HG03439 (cell line): ENCODE measurements at regions not wholly inside any gene's neighbourhood (a gene's known extent, or its start where the extent isn't known, plus 50 kb on each side); places are given as distances from the start of the nearest gene placed in this dataset.

Source experiments
- ATAC-seq: cut with Tn5 transposase; IDR thresholded peaks from one replicate; pipeline ENCODE4 v1.9.1; 2021; ENCODE audit warnings: mild to moderate bottlenecking, moderate library complexity; ENCODE audit not compliant: unreplicated experiment

DNA sequence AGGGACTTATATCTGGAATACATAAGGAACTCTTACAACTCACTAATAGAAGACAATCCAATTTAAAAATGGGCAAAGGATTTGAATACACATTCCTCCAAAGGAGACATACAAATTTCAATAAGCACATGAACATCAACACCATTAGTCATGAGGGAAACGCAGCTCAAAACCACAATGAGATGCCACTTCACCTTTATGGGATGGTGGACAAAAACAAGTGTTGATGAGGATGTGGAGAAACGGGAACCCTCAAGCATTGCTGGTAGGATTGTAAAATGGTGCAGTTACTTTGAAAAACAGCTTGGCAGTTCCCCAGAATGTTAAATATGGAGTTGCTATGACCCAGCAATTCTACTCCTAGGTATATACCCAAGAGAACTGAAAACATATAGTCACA lies 72.7 kb upstream of the IER5L start:
- no peak for ATAC-seq

DNA sequence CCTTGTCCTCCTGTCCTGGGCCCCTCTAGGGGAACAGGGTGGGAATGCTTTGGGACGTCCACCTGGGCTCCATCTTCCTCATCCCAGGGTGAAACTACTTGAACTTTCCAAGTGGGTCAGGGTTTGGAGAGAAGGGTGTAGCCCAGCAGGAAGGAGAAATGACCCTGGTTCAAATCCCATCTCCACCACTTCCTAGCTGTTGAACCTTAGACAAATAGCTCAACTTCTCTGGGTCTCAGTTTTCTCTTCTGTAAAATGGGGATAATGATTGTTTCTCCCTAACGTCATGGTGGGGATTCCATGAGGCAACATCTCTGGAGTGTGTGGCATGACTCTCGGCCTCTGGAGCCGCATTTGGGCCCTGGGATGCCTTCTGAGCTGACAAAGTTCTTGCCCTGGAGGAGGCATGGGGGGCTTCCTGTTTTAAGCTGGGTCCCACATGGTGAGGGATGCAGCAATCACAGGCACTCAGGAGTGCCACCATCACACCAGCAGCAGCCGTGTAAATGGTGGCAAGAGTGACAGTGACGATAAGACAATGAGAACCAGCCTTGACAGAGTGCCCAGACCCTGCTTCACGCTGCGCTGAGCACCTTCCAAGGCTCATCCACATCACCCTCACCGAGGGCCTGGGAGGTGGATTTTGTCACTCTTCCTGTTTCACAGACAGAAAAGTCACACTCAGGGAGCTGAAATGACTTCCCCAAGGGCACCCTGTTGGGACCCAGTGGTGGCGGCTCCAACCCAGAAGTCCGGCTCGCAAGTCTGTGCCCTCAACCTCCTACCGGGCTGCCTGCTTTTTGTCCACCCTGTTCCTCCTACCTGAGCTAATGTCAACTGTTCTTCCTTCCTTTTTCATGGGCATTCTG lies 69.5 kb upstream of the IER5L start:
- no peak for ATAC-seq

- ATAC-seq = no peak
Measured at GRCh38 chr9:129245276-129245675, 67.2 kb upstream of the IER5L start.

DNA sequence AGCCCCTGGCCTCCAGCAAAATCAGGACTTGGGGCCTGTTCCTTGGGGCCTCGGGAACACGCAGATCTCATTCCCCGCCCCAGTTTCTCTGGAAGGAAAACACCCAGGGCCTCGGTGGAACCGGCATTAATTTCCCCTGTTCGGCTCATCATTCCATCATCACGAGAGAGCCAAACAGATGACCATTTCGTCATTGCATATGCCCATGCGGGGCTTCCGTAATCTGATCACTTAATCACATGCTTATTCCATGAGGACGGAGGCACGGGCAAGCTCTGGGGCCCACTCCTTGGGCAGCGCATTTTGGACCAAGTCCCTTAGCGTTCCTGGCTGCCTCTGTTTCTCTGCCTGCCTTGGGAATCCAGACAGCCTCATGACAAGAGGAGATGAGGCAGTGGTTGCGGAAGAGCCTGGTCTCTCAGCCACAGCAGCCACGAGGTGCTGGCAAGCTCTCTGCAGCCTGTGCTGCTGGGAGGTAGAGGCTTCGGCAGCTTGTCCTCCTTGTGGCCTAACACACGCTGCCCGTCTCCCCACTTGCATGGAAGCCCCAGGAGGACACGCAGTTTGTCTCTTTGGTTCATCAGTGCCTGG lies 65.0 kb upstream of the IER5L start:
- no peak for ATAC-seq

DNA sequence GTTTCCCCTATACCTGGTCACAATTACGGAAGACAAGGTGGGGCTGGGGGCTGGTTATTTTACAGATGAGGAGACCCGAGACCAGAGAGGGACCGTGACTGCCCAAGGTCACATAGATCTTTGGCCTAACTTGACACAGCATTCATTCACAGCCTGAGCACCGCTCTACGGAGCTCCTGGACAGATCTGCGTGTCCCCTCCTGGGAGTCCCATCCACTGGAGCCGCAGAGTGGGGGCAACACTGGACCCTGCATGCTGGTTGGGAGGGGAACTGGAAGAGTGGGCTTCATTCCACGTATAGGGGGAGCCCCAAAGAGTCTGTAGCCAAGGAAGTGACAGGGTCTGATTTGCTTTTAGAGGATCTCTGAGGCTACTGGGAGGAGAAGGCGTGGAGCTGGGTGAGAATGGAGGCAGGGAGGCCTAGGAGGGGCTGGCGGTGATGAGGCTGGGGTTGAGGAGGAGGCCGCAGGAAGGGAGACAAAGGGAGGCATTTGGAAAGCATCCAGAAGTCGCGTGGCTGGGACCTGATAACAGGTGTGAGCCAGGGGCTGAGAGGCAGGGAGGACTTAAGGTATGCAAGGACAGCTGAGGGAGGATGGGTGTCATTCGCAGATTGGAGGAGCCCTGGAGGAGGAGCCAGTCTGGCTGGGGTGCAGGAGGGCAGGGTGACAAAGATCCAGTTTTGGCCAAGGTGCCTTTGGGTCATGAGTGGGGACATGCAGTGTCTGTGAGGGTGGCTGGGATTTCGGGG lies 64.3 kb upstream of the IER5L start:
- no peak for ATAC-seq

DNA sequence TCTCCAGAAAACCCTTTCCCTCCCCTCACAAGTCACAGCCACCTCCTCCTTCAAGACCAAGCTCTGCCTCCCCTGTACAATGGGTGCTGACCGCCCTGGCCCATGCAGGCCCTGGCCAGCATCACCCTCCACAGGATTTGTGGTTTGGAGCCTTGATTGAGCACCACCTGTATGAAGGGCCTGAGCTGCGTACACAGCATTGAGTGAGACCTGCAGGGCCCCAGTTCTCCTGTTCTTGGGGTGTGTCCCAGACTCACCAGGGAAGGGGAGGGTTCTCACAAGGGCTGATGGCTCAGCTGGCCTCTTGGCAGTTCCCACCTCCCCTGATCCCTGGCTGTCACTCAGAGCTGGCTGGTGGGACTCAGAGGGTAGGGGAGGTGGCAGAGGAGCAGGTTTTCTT lies 63.7 kb upstream of the IER5L start:
- ATAC-seq = no peak

DNA sequence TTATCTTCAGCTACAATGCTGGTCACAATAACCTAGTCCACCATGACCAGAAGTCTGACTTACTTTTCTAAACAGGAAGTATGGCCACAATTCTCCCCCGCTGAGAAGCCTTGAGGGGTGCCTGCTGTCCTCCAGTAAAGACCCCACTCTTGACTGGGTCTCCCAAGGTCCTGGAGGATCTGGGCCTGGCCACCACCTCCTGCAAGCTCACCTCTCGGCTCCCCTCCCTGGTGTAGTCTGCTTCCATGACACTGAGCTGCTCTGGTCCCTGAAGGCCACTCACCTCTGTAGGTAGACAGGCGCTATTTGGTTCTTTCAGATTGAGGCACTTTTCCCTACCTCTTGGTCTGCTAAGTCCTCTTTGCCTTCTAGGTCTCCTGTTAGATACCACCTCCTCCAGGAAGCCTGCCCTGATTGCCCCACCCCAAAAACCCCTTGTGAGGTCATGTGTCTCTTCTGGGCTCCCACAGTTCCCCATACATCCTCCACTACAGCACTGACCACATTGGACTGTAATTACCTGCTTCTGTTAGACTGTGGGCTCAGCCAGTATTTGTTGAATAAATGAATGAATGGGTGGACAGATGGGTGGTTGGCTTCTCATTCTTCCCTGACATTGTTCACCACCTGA lies 62.6 kb upstream of the IER5L start:
- ATAC-seq = no peak

GRCh38 chr9:129239946-129240490 lies 62.0 kb upstream of the IER5L start:
- no peak for ATAC-seq

DNA sequence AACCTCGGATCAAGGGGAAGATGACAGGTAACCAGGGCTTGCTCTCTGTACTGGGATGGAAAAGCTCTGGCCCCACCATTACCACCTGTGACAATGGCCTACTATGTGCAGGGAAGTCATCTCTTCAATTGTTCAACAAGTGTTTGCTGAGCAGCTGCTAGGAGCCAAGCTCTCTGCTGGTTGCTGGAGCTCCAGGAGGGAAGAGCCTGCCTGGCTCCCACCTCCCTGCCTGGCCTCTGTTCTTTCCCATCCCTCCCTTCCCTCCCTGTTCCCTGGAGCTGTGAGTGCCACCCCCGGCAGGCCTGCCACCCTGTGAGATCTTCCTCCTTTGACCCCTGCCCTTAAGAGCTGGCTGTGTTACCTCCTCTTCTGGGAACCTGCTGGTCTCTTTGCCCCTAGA lies 59.7 kb upstream of the IER5L start:
- no peak for ATAC-seq

GRCh38 chr9:129237164-129237611 lies 59.1 kb upstream of the IER5L start:
- ATAC-seq = no peak

GRCh38 chr9:129236441-129237145 lies 58.5 kb upstream of the IER5L start:
- no peak for ATAC-seq

DNA sequence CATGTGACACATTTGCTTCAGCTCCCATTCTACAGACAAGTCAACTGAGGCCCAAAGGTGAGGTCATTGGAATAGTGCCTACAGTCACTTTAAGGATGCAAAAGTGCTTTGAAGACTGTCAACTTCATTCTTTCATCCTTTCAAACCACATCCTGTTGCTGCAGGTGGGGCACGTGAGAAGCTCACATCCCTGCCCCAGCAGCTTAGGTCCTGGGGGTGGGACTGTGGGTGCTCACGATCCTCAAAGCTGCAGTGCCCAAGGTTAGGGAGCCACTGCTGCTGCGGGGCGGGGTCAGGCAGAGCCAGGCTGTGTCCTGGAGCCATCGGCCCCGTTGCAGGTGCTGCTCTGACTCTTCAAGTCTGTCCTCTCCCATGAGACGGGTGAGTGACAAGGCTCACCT lies 57.9 kb upstream of the IER5L start:
- no peak for ATAC-seq

DNA sequence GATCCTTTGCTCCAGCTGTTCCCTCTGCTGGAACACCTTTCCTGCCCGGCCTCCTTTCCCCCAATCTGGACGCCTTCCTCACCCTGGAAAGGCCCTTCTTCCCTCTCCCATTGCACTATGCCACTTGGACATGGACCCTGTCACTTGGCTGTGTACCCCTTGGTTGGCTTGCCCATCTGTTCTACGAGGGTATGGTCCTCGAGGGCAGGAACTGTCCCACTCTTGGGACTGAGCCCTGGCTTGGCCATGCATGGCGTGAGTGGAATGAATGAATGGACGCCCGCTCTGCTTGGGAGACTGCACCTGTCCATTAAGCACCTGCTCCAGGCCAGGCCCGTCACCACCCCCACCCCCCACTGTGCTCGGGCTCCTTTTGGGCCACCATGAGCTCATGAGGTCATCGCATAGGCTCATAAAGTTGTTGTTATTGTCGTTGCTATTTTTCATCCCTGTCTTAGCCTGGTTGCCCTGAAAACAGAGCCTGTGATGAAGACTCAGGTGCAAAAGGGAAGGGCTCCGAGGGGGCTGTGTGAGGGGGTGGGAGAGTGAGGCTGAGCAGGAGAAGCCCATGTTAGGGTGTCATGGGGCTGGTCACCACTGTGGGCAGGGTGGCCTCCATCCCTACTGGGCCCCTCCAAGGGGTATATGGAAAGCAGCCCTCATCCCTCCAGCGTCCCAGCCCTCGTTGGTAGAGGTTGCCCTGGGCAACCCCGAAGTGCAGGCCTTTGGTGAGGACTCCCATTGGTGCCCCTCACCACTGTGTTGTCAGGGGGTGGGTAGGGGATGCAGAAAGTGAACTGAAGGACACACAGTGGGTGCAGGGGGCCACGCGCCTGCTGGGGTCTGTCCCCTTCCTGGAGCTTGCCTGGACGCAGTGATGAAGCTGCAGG lies 57.2 kb upstream of the IER5L start:
- no peak for ATAC-seq

GRCh38 chr9:129234491-129234890 lies 56.4 kb upstream of the IER5L start:
- ATAC-seq = no peak

- no peak for ATAC-seq
Measured at GRCh38 chr9:129232839-129233591, 55.0 kb upstream of the IER5L start.

GRCh38 chr9:129231759-129232158 lies 53.7 kb upstream of the IER5L start:
- no peak for ATAC-seq

DNA sequence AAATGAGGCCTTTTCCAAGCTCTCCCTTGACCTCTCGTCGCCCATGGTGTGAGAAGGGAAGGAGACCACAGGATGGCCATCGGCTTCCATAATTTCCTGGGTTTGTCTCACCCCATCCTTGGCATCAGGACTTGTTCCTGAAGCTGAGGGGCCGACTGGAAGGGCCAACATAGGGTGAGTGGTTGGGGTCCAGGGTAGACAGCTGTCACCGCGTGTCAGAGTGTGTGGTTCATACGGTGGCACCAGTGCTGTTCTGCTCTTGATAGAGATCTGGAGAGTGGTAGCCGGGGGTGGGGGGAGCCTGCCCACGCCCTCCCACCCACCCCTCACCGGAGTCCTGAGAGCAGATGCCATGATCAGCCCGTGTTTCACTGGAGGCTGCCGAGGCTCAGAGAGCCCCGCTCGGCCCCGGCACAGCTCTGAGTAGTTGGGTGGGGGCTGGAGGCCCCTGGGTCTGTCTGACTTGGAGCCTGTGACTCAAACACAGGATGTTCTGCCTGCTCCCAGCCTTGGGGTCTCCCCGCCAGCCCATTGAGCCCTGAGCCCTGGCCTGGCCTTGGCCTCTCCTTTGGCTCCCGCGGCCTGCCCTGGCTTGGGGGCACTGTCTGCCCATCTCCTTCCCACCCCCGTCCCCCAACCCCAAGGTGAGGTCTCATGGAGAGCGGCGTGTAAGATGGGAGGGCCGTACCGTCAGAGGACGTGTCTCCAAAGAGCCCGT lies 53.1 kb upstream of the IER5L start:
- ATAC-seq = no peak

DNA sequence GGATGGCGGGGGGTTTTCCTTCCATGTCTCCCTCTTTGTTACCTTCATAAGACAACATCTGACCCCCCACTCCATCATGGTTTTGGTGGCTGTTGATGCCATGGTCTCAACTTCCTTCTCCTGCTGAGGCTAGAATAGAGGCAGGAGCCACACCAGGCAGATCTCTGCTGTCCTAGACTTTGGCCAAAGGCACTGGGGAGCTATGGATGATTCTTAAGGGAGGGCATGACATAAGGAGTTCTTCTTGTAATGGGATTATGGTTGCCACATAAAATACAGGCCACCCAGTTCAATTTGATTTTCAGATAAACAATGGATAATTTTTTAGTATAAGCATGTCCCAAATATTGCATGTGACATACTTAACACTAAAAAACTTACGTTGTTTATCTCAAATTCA lies 52.2 kb upstream of the IER5L start:
- no peak for ATAC-seq
